ENCODE measurements at regions not wholly inside any gene's neighbourhood (a gene's known extent, or its start where the extent isn't known, plus 50 kb on each side); places are given as distances from the start of the nearest gene placed in this dataset.

DNA sequence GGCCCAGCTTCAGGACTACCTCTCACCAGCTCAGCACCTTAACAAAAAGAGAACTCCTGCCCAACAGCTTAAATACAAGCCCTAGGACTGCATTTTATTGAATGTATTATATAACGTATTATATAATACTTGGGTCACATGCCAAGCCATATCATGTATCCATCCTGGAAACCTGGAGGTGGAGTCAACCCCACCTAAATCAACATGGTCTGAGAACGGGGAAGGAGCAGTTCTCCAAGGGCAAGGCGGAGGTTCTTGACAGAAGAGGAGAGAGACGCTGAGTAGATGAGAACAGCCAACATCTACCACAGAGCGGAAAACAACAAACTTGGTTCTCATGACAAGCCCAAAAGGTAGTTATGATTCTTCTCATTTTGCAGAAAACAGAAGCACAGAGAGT, 163.4 kb downstream of the FGF18 start:
- no peak overlapping the region for H3K27ac Mint-ChIP-seq
- H3K4me3 Mint-ChIP-seq = no peak overlapping the region
- no peak for DNase-seq
- H3K4me1 Mint-ChIP-seq = peaks cover 47% of the 10 kb centered on the region
- H3K9me3 Mint-ChIP-seq = peaks cover 4% of the 10 kb centered on the region
- no peaks in the 10 kb centered on the region for H3K36me3 Mint-ChIP-seq (ENCODE audit: low read depth)
- TF ChIP-seq, protein P1, sequence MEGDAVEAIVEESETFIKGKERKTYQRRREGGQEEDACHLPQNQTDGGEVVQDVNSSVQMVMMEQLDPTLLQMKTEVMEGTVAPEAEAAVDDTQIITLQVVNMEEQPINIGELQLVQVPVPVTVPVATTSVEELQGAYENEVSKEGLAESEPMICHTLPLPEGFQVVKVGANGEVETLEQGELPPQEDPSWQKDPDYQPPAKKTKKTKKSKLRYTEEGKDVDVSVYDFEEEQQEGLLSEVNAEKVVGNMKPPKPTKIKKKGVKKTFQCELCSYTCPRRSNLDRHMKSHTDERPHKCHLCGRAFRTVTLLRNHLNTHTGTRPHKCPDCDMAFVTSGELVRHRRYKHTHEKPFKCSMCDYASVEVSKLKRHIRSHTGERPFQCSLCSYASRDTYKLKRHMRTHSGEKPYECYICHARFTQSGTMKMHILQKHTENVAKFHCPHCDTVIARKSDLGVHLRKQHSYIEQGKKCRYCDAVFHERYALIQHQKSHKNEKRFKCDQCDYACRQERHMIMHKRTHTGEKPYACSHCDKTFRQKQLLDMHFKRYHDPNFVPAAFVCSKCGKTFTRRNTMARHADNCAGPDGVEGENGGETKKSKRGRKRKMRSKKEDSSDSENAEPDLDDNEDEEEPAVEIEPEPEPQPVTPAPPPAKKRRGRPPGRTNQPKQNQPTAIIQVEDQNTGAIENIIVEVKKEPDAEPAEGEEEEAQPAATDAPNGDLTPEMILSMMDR (IDR thresholded peaks at IDR 0.05) = no peak
- peaks cover 7% of the 10 kb centered on the region for H3K27me3 Mint-ChIP-seq (ENCODE audit: low read depth, poor library complexity)

DNA sequence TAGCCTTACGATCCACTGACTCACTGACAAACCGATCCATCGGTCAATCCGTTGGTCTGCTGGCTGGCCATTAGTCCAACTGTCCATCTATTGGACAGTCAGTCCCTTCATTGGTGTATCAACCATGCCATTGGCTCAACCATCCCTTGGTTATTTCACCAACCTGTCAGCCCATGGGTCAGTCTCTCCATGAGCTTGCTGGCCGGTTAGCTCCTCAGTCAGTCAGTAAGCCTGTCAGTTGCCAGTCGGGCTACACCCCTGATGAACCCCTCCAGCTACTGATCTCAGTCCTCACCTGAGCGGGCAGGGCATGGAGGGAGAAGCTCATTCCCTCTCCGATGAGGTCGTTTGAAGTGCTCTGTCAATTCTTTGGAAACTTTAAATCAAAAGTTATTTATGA, 166.5 kb downstream of the FGF18 start:
- Mint-ChIP-seq H3K27ac (no peak overlapping the region), H3K36me3 (ENCODE audit: low read depth) (no peaks in the 10 kb centered on the region), H3K4me1 (peaks cover 16% of the 10 kb centered on the region), H3K4me3 (no peak overlapping the region), H3K27me3 (ENCODE audit: low read depth, poor library complexity) (peaks cover 10% of the 10 kb centered on the region), H3K9me3 (peaks cover 4% of the 10 kb centered on the region)
- TF ChIP-seq, protein P1 (IDR thresholded peaks at IDR 0.05) = no peak
- DNase-seq = no peak

DNA sequence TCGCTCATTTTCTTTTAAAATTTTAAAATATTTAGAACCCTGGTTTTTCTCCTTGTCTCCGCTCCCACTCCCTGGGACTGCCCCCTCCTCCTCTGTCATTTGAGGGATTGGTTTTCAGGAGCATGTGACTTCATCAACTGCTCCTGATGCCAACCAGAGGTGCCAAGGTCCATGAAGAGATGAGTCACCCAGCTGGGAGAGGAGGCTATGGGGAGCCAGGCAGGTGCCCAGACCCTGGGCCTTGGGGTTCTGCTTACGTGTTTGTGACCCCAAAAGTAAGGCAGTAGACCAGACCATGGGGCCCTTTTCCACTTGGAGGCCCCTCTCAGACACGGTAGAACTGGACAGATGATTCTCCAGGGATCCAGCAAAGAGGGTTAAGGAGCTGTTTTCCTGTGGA, 167.0 kb downstream of the FGF18 start:
- Mint-ChIP-seq H3K4me3 (no peak overlapping the region), H3K36me3 (ENCODE audit: low read depth) (no peaks in the 10 kb centered on the region), H3K27me3 (ENCODE audit: low read depth, poor library complexity) (peaks cover 10% of the 10 kb centered on the region), H3K27ac (no peak overlapping the region), H3K9me3 (peaks cover 4% of the 10 kb centered on the region), H3K4me1 (peaks cover 15% of the 10 kb centered on the region)
- DNase-seq = no peak
- TF ChIP-seq, protein P1 (IDR thresholded peaks at IDR 0.05) = no peak

DNA sequence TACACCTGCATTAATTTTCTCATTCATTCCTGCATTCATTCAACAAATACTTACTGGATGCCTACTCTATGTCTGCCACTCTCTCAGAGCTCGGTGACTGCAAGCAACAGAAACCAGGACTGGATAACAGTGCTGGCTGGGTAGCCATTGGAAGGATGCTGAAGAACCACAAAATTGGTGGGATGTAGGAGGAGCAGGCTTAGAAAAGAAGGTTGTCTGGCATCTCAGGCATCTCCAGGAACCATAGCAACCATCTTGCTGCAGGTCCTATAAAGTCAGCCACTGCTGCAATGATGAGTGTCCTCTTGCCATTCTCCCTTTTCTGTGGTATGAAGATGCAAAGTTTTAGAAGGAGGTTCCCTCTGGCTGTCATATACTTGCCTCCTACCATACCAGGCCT, 168.6 kb downstream of the FGF18 start:
- Mint-ChIP-seq H3K4me1 (peaks cover 12% of the 10 kb centered on the region), H3K9me3 (peaks cover 4% of the 10 kb centered on the region), H3K27ac (no peak overlapping the region), H3K27me3 (ENCODE audit: low read depth, poor library complexity) (peaks cover 10% of the 10 kb centered on the region), H3K4me3 (no peak overlapping the region), H3K36me3 (ENCODE audit: low read depth) (no peaks in the 10 kb centered on the region)
- DNase-seq = no peak
- TF ChIP-seq, protein P1 (IDR thresholded peaks at IDR 0.05) = no peak

DNA sequence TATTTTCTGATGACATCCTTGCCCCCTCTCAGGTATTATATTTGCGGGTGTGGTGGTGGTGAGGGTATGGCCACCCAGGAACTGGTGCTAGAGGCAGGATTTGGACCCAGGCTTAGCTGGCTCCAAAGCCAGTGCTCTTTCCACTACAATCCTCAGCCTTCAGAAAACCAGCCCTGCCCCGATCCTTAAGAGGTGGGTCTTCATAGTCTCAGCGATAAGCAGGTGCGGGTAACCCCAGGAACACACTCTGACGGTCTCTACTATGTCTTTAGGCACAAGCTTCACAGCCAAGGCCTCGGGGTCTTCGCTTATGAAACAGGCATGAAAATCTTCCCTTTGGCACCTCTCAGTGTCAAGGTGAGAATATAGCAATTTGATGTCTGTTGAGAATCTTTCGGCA, 169.3 kb downstream of the FGF18 start:
- Mint-ChIP-seq H3K4me1 (peaks cover 7% of the 10 kb centered on the region), H3K27ac (no peak overlapping the region), H3K9me3 (peaks cover 4% of the 10 kb centered on the region), H3K27me3 (ENCODE audit: low read depth, poor library complexity) (peaks cover 10% of the 10 kb centered on the region), H3K36me3 (ENCODE audit: low read depth) (no peaks in the 10 kb centered on the region), H3K4me3 (no peak overlapping the region)
- TF ChIP-seq, protein P1 (IDR thresholded peaks at IDR 0.05) = no peak
- DNase-seq = no peak

DNA sequence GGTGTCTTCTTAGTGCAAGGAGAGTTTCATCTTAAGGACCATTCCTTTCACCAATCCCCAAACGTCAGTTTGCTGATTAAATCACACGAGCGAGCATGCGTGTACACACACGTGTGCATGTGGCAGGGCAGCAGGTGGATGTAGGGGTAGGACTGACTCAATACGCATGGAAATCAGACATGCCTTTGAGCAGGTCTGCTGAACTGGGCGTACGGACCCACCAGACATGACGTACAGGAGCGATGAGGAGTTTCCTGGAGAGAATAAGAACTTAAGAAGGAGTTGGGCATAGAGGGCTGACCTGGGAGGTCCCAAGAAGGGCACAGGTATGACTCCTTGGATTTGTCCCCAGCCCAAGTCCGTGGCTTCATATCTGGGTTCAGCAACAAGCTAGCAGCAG, 170.0 kb downstream of the FGF18 start:
- H3K27ac Mint-ChIP-seq = no peak overlapping the region
- no peak overlapping the region for H3K4me3 Mint-ChIP-seq

More for the DNA sequence above, 170.0 kb downstream of the FGF18 start:
- Mint-ChIP-seq H3K9me3 (peaks cover 4% of the 10 kb centered on the region), H3K36me3 (ENCODE audit: low read depth) (no peaks in the 10 kb centered on the region), H3K27me3 (ENCODE audit: low read depth, poor library complexity) (peaks cover 10% of the 10 kb centered on the region), H3K4me1 (peaks cover 4% of the 10 kb centered on the region)
- no peak for DNase-seq
- TF ChIP-seq, protein P1 (IDR thresholded peaks at IDR 0.05) = no peak
